A549 (cell line): ENCODE measurements at regions not wholly inside any gene's neighbourhood (a gene's known extent, or its start where the extent isn't known, plus 50 kb on each side); places are given as distances from the start of the nearest gene placed in this dataset.

Source experiments
- ATAC-seq, 2 experiments: fragments of 200-7000 bp in 1 of 2; fragments of >200 bp in 1 of 2; cut with Nextera tagmentation in 1 of 2; cut with Tn5 transposase in 1 of 2; 3 replicates each; pipeline versions ENCODE4 v1.8.0 to v1.9.1; 2018 to 2020; ENCODE audit warnings: mild to moderate bottlenecking in 1 of 2, moderate library complexity in 1 of 2
- CTCF ChIA-PET: fragments of 300-600 bp; sonication (Branson Sonifier 250); formaldehyde crosslinking; extraction: SDS; loops from one replicate; lab custom pipeline; 2021; ENCODE audit warnings: antibody characterized with exemption, inconsistent platforms; lab: Yijun Ruan, JAX
- POLR2A ChIA-PET: fragments of 350-600 bp; formaldehyde crosslinking; extraction: SDS; loops from one replicate; lab custom pipeline; 2021; ENCODE audit warnings: antibody characterized with exemption, inconsistent platforms; lab: Yijun Ruan, JAX
- DNase-seq, 2 experiments: peaks; one replicate each; pipeline versions ENCODE4 v3.0.0 to v3.0.0-alpha.2; 2011 to 2016; ENCODE audit warnings: low read depth in 1 of 2, low spot score in 1 of 2
- FAIRE-seq: peaks from 2 replicates; lab custom pipeline; 2011; peaks lifted over from hg19 to GRCh38; lab: Jason Lieb, UNC
- H3K27ac ChIP-seq, 2 experiments: fragments of >200 bp; sonication (Bioruptor Twin); formaldehyde crosslinking; 3 replicates each; pipeline ENCODE4 v1.5.1; 2016 to 2017
- H3K4me1 ChIP-seq: fragments of >200 bp; sonication (Bioruptor Twin); formaldehyde crosslinking; 3 replicates; pipeline ENCODE4 v1.6.1; 2016
- H3K4me2 ChIP-seq: fragments of >200 bp; sonication (Bioruptor Twin); formaldehyde crosslinking; 3 replicates; pipeline ENCODE4 v1.6.1; 2016
- H3K4me3 ChIP-seq: fragments of >200 bp; sonication (Bioruptor Twin); formaldehyde crosslinking; 3 replicates; pipeline ENCODE4 v1.5.1; 2016
- H3K9me3 ChIP-seq: fragments of >200 bp; sonication (Bioruptor Twin); formaldehyde crosslinking; 3 replicates; pipeline ENCODE4 v1.6.1; 2016
- EHMT2 ChIP-seq: fragments of 200-600 bp; sonication (generic); IDR thresholded peaks from 2 replicates; pipeline ENCODE4 v1.6.1; 2016; ENCODE audit warnings: antibody characterized with exemption, low read depth, mild to moderate bottlenecking, moderate library complexity
- FOSL2 ChIP-seq, 2 experiments: fragments of 450-650 bp in 1 of 2; fragments of >200 bp in 1 of 2; sonication (Bioruptor Twin) in 1 of 2; formaldehyde crosslinking; IDR thresholded peaks; 2 replicates each; pipeline versions ENCODE4 v1.5.0 to v1.6.1; 2016 to 2020; ENCODE audit warnings: mild to moderate bottlenecking in 1 of 2, moderate library complexity in 1 of 2
- HDAC2 ChIP-seq: fragments of 200-600 bp; sonication (generic); IDR thresholded peaks from 2 replicates; pipeline ENCODE4 v1.6.1; 2016
- HEYL ChIP-seq: fragments of 250-450 bp; sonication (Bioruptor Pico); IDR thresholded peaks from 2 replicates; pipeline ENCODE4 v1.8.0; 2021; ENCODE audit warnings: mild to moderate bottlenecking, moderate library complexity
- HMGXB4 ChIP-seq: fragments of 250-450 bp; sonication (Bioruptor Pico); IDR thresholded peaks from 2 replicates; pipeline ENCODE4 v1.5.0; 2021; ENCODE audit warnings: mild to moderate bottlenecking, moderate library complexity, borderline replicate concordance
- HOXA7 ChIP-seq: fragments of 250-450 bp; sonication (Bioruptor Pico); IDR thresholded peaks from 2 replicates; pipeline ENCODE4 v1.5.0; 2020; ENCODE audit warnings: mild to moderate bottlenecking, moderate library complexity
- HOXB13 ChIP-seq: fragments of 250-450 bp; sonication (Bioruptor Pico); IDR thresholded peaks from 2 replicates; pipeline ENCODE4 v1.5.0; 2020; ENCODE audit warnings: low read depth, mild to moderate bottlenecking, moderate library complexity
- MAFK ChIP-seq: fragments of 450-650 bp; IDR thresholded peaks from 2 replicates; pipeline ENCODE4 v1.6.1; 2014; ENCODE audit not compliant: partially characterized antibody
- MAZ ChIP-seq: fragments of 150-350 bp; IDR thresholded peaks from 2 replicates; pipeline ENCODE4 v1.6.1; 2014; ENCODE audit warnings: antibody characterized with exemption, low read depth, low read length, borderline replicate concordance
- MYC ChIP-seq: IDR thresholded peaks from 2 replicates; pipeline ENCODE4 v1.6.1; 2012; ENCODE audit warnings: mild to moderate bottlenecking, inconsistent platforms, low read length, improper control_type of control experiment, borderline replicate concordance
- NR3C1 ChIP-seq: fragments of >200 bp; sonication (Bioruptor Twin); formaldehyde crosslinking; IDR thresholded peaks from 3 replicates; pipeline ENCODE4 v1.6.1; 2017
- PHF8 ChIP-seq: fragments of 200-600 bp; sonication (generic); IDR thresholded peaks from 2 replicates; pipeline ENCODE4 v1.6.1; 2016; ENCODE audit warnings: low read depth, mild to moderate bottlenecking, antibody characterized with exemption, moderate library complexity, borderline replicate concordance
- POLR2A ChIP-seq: IDR thresholded peaks from 2 replicates; pipeline ENCODE4 v1.6.1; 2012; ENCODE audit warnings: mild to moderate bottlenecking, low read length
- POLR2AphosphoS2 ChIP-seq: conservative IDR thresholded peaks from 2 replicates; pipeline ENCODE4 v1.6.1; 2012; ENCODE audit warnings: low read length, improper control_type of control experiment, inconsistent platforms
- RARB ChIP-seq: fragments of 250-450 bp; sonication (Bioruptor Pico); IDR thresholded peaks from 2 replicates; pipeline ENCODE4 v1.8.0; 2021; ENCODE audit warnings: mild to moderate bottlenecking, moderate library complexity
- SREBF2 ChIP-seq: fragments of 450-650 bp; IDR thresholded peaks from 2 replicates; pipeline ENCODE4 v1.6.1; 2014; ENCODE audit warnings: mild to moderate bottlenecking, moderate library complexity
- WGBS: methylation state at CpG from one replicate; pipeline ENCODE4 v1.1.6; 2017; ENCODE audit errors: missing lambda C conversion rate; 5-methylcytosine and 5-hydroxymethylcytosine counted together
- TF ChIP-seq, protein P1 (sequence below): IDR thresholded peaks from 2 replicates; pipeline ENCODE4 v1.6.1; 2012
- TF ChIP-seq, protein P2 (sequence below): fragments of >200 bp; sonication (Bioruptor Twin); formaldehyde crosslinking; IDR thresholded peaks from 3 replicates; pipeline ENCODE4 v1.6.1; 2016
- TF ChIP-seq, protein P3 (sequence below): fragments of 200-600 bp; sonication (generic); IDR thresholded peaks from 2 replicates; pipeline ENCODE4 v1.6.1; 2016; ENCODE audit warnings: antibody characterized with exemption, mild to moderate bottlenecking, moderate library complexity

DNA sequence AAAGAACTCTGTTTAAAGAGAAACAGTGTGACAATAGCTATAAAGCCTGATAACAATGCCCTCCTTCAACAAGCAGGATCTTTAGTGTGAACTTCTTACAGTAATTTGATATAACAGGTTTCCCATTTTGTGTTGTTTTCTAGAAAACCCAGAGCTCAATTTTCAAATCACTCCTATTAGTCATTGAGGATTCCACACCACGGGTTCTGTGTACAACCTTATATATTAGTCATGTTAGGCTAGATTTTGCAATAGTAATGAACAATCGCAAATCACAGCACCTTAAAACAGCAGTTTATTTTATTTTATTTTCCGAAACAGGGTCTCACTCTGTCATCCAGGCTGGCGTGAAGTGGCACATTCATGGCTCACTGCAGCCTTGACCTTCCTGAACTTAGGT, 1020.9 kb upstream of the INTU start:
- FAIRE-seq: no peak
- no peak overlapping the region for H3K4me3 ChIP-seq
- DNase-seq: no peak
- WGBS: 28% methylated on average over 4 of the region's 4 CpGs
- ChIA-PET POLR2A (no interaction called here), CTCF (no interaction called here)
- H3K9me3 ChIP-seq: no peaks in the 10 kb centered on the region
- H3K27ac ChIP-seq: no peak overlapping the region
- ATAC-seq: no peak
- H3K4me1 ChIP-seq: no peaks in the 10 kb centered on the region
- H3K4me2 ChIP-seq: no peak overlapping the region
- no peak for TF ChIP-seq SREBF2
- no peak for TF ChIP-seq POLR2AphosphoS2
- TF ChIP-seq HDAC2: no peak
- TF ChIP-seq HOXB13 (CRISPR knock-in tag): no peak
- TF ChIP-seq MAFK: no peak
- TF ChIP-seq, protein P1, sequence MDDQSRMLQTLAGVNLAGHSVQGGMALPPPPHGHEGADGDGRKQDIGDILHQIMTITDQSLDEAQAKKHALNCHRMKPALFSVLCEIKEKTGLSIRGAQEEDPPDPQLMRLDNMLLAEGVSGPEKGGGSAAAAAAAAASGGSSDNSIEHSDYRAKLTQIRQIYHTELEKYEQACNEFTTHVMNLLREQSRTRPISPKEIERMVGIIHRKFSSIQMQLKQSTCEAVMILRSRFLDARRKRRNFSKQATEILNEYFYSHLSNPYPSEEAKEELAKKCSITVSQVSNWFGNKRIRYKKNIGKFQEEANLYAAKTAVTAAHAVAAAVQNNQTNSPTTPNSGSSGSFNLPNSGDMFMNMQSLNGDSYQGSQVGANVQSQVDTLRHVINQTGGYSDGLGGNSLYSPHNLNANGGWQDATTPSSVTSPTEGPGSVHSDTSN: no peak
- TF ChIP-seq MYC: no peak
- TF ChIP-seq MAZ: no peak
- TF ChIP-seq HOXA7 (CRISPR knock-in tag): no peak
- no peak for TF ChIP-seq NR3C1
- no peak for TF ChIP-seq POLR2A

GRCh38 chr4:126614356-126614855, 1018.4 kb upstream of the INTU start:
- no peaks in the 10 kb centered on the region for H3K9me3 ChIP-seq
- H3K4me1 ChIP-seq: no peaks in the 10 kb centered on the region
- DNase-seq: no peak
- FAIRE-seq: no peak
- ATAC-seq: no peak
- POLR2A ChIA-PET: no interaction called here
- no peak for TF ChIP-seq FOSL2 (IDR thresholded peaks at IDR 0.05)
- TF ChIP-seq FOSL2 (CRISPR knock-in tag; IDR thresholded peaks at IDR 0.05): no peak
- TF ChIP-seq HMGXB4 (CRISPR knock-in tag): no peak
- TF ChIP-seq EHMT2: no peak
- no peak for TF ChIP-seq RARB (CRISPR knock-in tag)
- TF ChIP-seq HEYL (CRISPR knock-in tag): no peak
- no peak for TF ChIP-seq PHF8
- TF ChIP-seq, protein P2, sequence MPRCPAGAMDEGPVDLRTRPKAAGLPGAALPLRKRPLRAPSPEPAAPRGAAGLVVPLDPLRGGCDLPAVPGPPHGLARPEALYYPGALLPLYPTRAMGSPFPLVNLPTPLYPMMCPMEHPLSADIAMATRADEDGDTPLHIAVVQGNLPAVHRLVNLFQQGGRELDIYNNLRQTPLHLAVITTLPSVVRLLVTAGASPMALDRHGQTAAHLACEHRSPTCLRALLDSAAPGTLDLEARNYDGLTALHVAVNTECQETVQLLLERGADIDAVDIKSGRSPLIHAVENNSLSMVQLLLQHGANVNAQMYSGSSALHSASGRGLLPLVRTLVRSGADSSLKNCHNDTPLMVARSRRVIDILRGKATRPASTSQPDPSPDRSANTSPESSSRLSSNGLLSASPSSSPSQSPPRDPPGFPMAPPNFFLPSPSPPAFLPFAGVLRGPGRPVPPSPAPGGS: no peak
- TF ChIP-seq, protein P3, sequence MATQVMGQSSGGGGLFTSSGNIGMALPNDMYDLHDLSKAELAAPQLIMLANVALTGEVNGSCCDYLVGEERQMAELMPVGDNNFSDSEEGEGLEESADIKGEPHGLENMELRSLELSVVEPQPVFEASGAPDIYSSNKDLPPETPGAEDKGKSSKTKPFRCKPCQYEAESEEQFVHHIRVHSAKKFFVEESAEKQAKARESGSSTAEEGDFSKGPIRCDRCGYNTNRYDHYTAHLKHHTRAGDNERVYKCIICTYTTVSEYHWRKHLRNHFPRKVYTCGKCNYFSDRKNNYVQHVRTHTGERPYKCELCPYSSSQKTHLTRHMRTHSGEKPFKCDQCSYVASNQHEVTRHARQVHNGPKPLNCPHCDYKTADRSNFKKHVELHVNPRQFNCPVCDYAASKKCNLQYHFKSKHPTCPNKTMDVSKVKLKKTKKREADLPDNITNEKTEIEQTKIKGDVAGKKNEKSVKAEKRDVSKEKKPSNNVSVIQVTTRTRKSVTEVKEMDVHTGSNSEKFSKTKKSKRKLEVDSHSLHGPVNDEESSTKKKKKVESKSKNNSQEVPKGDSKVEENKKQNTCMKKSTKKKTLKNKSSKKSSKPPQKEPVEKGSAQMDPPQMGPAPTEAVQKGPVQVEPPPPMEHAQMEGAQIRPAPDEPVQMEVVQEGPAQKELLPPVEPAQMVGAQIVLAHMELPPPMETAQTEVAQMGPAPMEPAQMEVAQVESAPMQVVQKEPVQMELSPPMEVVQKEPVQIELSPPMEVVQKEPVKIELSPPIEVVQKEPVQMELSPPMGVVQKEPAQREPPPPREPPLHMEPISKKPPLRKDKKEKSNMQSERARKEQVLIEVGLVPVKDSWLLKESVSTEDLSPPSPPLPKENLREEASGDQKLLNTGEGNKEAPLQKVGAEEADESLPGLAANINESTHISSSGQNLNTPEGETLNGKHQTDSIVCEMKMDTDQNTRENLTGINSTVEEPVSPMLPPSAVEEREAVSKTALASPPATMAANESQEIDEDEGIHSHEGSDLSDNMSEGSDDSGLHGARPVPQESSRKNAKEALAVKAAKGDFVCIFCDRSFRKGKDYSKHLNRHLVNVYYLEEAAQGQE: no peak
- no peak overlapping the region for H3K4me2 ChIP-seq
- no peak overlapping the region for H3K27ac ChIP-seq
- 20% methylated on average over 8 of the region's 8 CpGs for WGBS
- H3K4me3 ChIP-seq: no peak overlapping the region
- CTCF ChIA-PET: no interaction called here
